ENCODE measurements at regions not wholly inside any gene's neighbourhood (a gene's known extent, or its start where the extent isn't known, plus 50 kb on each side); places are given as distances from the start of the nearest gene placed in this dataset.

DNA sequence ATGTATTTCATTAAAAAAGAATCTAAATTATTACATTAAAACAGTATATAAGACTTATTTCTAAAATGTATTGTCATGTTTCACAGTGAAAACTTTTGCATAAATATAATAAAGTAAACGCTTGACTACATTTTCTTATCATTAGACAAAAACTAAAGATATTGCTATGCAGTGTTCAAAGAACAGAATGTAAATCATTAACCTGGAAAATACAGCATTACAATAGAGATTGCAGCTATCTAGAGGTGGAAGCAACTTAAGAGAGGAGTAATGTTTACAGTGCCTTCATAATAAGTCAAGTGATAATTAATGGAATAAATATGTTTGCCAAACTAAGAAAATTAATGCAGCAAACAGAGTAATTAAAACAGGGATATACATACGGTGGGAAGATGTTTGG is 940.9 kb downstream of the FSTL5 start:
- TF ChIP-seq CTCF (conservative IDR thresholded peaks at IDR 0.05; ENCODE audit: low read depth, low read length): no peak
- no peak for TF ChIP-seq EZH2 (IDR thresholded peaks at IDR 0.05; ENCODE audit: low read length, unreplicated experiment)
- no peak for TF ChIP-seq EZH2phosphoT487 (IDR thresholded peaks at IDR 0.05; ENCODE audit: borderline replicate concordance, low read length)

Measured in PC-3 (cell line).